ENCODE measurements at regions not wholly inside any gene's neighbourhood (a gene's known extent, or its start where the extent isn't known, plus 50 kb on each side); places are given as distances from the start of the nearest gene placed in this dataset.
"Not testable (repeated sequence)": the region's sequence is repeated elsewhere in the genome, so short reads cannot be mapped to it uniquely, and the experiment has no call there.

DNA sequence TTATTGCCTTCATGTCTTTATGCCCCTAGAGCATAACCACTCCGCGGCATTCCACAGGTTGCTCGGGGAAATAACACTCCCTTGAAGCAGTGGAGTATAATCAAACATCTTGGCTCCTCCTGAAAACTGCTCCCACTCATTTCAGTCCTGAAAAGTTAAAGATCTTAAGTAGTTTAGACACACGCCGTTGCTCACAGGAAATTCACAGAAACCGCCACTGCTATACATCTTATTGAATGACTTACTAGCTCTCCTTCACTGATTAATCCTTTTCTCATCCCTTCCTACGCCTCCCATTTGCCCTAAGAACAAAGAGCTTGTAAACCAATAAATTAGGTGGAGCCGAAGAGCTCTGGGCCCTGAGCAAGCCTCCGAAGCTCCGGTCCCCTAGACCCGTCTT, 142.4 kb upstream of the POC5 start:
- H3K79me1 ChIP-seq (ENCODE audit: low read depth, low read length); H3K27ac ChIP-seq (ENCODE audit: low read depth, low read length); H4K5ac ChIP-seq (ENCODE audit: insufficient read length, low read depth, low read length); H2AK5ac ChIP-seq (ENCODE audit: low read depth, low read length); CTCF ChIA-PET (ENCODE audit: partially characterized antibody); H3K79me2 ChIP-seq (ENCODE audit: control insufficient read depth in 1 of 2, insufficient read depth in 2 of 2, low read length in 2 of 2); POLR2A ChIA-PET (ENCODE audit: partially characterized antibody); H4K8ac ChIP-seq (ENCODE audit: extremely low read depth, insufficient read depth, low read length); H3K36me3 ChIP-seq (ENCODE audit: control insufficient read depth in 2 of 4, insufficient read depth in 4 of 4, low read length in 3 of 4); H2BK120ac ChIP-seq (replicated peaks; ENCODE audit: low read depth, low read length); H3K4me1 ChIP-seq (replicated peaks in 1 of 4; ENCODE audit: control insufficient read depth in 3 of 4, insufficient read depth in 4 of 4, low read length in 3 of 4); H3K4ac ChIP-seq (replicated peaks; ENCODE audit: insufficient read length, low read depth, low read length); H3K4me3 ChIP-seq (ENCODE audit: extremely low read depth in 1 of 4, insufficient read depth in 2 of 4, low read depth in 3 of 4, low read length in 4 of 4); H2AFZ ChIP-seq (ENCODE audit: low read length); H3K56ac ChIP-seq (replicated peaks; ENCODE audit: insufficient read length, low read depth, low read length); FAIRE-seq; H2BK12ac ChIP-seq (ENCODE audit: low read depth, low read length); H3K18ac ChIP-seq (ENCODE audit: extremely low read depth, low read length); H3K23ac ChIP-seq (ENCODE audit: insufficient read length); H3K9ac ChIP-seq (replicated peaks in 1 of 4; ENCODE audit: extremely low read depth in 1 of 4, low read depth in 3 of 4, low read length in 3 of 4); H3K4me2 ChIP-seq (ENCODE audit: insufficient read depth in 1 of 2, low read depth in 2 of 2, low read length in 2 of 2); H3K23me2 ChIP-seq (ENCODE audit: low read depth, low read length); H2BK5ac ChIP-seq (ENCODE audit: low read depth, low read length); DNase-seq (ENCODE audit: low read depth in 1 of 2, low spot score in 2 of 2); H4K91ac ChIP-seq (replicated peaks; ENCODE audit: insufficient read length, low read length); H2BK15ac ChIP-seq (ENCODE audit: low read length); H4K20me1 ChIP-seq (replicated peaks in 1 of 2; ENCODE audit: control insufficient read depth in 1 of 2, insufficient read depth in 2 of 2, low read length in 2 of 2); H3K14ac ChIP-seq (ENCODE audit: insufficient read length); H2BK20ac ChIP-seq (ENCODE audit: low read length); H3K9me3 ChIP-seq (ENCODE audit: insufficient read depth in 2 of 2, low read depth in 1 of 2, low read length in 1 of 2); H3K27me3 ChIP-seq (replicated peaks in 1 of 4; ENCODE audit: control insufficient read depth in 3 of 4, extremely low read depth in 1 of 4, insufficient read depth in 3 of 4, low read length in 3 of 4): not testable (repeated sequence)
- WGBS, 2 experiments (ENCODE audit: extremely low coverage in 1 of 2, insufficient coverage in 1 of 2, insufficient read length in 1 of 2, insufficient replicate concordance in 2 of 2, low coverage in 1 of 2, low lambda C conversion rate in 2 of 2, missing lambda C conversion rate in 1 of 2), result 90% methylated on average over 11 of the region's 11 CpGs; no CpG with 5 or more reads in 1 of the 2 experiments

Measured in H1 (cell line).